IMR-90 (cell line): ENCODE measurements at regions not wholly inside any gene's neighbourhood (a gene's known extent, or its start where the extent isn't known, plus 50 kb on each side); places are given as distances from the start of the nearest gene placed in this dataset.
A peak's percentile ranks its signal among the peaks of the same experiment; 100 is the strongest.

Experiments
- ATAC-seq: fragments of 200-7000 bp; cut with Tn5 transposase; 2 replicates; pipeline ENCODE4 v1.9.1; 2020; ENCODE audit warnings: low read depth, mild to moderate bottlenecking, moderate library complexity
- BruUV-seq: library from RNA; stranded (reverse); fragments of 400-500 nt; replicated peaks from 2 replicates; lab custom pipeline; 2021; lab: Mats Ljungman, UMichigan
- CTCF ChIA-PET: fragments of 300-600 bp; formaldehyde crosslinking; extraction: SDS; loops from one replicate; lab custom pipeline; 2021; ENCODE audit warnings: antibody characterized with exemption; lab: Yijun Ruan, JAX
- POLR2A ChIA-PET: fragments of 300-600 bp; sonication (Branson Sonifier 250); formaldehyde crosslinking; loops from one replicate; lab custom pipeline; 2022; ENCODE audit warnings: antibody characterized with exemption; ENCODE audit not compliant: unreplicated experiment; lab: Charles Lee
- DNase-seq: peaks from one replicate; pipeline ENCODE4 v3.0.0; 2013
- H2AFZ ChIP-seq: replicated peaks from 2 replicates; pipeline ENCODE3; 2013; ENCODE audit warnings: low read length, mild to moderate bottlenecking; ENCODE audit not compliant: poor library complexity
- H2AK5ac ChIP-seq: 2 replicates; pipeline ENCODE4 v1.6.1; 2013; ENCODE audit warnings: low read depth, low read length, inconsistent platforms
- H2AK9ac ChIP-seq: replicated peaks from 2 replicates; pipeline ENCODE3; 2013; ENCODE audit warnings: mild to moderate bottlenecking, low read depth, low read length, moderate library complexity; ENCODE audit not compliant: poor library complexity
- H2BK120ac ChIP-seq: 2 replicates; pipeline ENCODE4 v1.6.1; 2013; ENCODE audit warnings: low read depth, low read length, inconsistent platforms
- H2BK15ac ChIP-seq: 3 replicates; pipeline ENCODE4 v1.6.1; 2013; ENCODE audit warnings: low read depth, low read length, inconsistent platforms
- H2BK20ac ChIP-seq: 2 replicates; pipeline ENCODE4 v1.6.1; 2013; ENCODE audit warnings: low read depth, mild to moderate bottlenecking, inconsistent platforms, low read length, moderate library complexity
- H2BK5ac ChIP-seq: 2 replicates; pipeline ENCODE4 v1.6.1; 2013; ENCODE audit warnings: mild to moderate bottlenecking, low read depth, low read length, inconsistent platforms; ENCODE audit not compliant: poor library complexity, severe bottlenecking
- H3K14ac ChIP-seq: replicated peaks from 2 replicates; pipeline ENCODE4 v1.6.1; 2013; ENCODE audit warnings: low read depth, low read length, inconsistent platforms
- H3K18ac ChIP-seq: 2 replicates; pipeline ENCODE4 v1.6.1; 2013; ENCODE audit warnings: low read depth, low read length, control low read depth
- H3K23ac ChIP-seq: 2 replicates; pipeline ENCODE4 v1.6.1; 2013; ENCODE audit warnings: low read depth, low read length, inconsistent platforms
- H3K27ac ChIP-seq: 2 replicates; pipeline ENCODE4 v1.5.1; 2013; ENCODE audit warnings: mild to moderate bottlenecking, control low read depth, low read length; ENCODE audit not compliant: insufficient read depth
- H3K27me3 ChIP-seq: 2 replicates; pipeline ENCODE4 v1.6.1; 2013; ENCODE audit warnings: low read length; ENCODE audit not compliant: control insufficient read depth, insufficient read depth
- H3K36me3 ChIP-seq: 2 replicates; pipeline ENCODE4 v1.6.1; 2013; ENCODE audit warnings: low read length, mixed read lengths; ENCODE audit not compliant: control insufficient read depth, insufficient read depth
- H3K4ac ChIP-seq: 2 replicates; pipeline ENCODE4 v1.6.1; 2013; ENCODE audit warnings: low read depth, low read length, inconsistent platforms
- H3K4me1 ChIP-seq: 2 replicates; pipeline ENCODE4 v1.6.1; 2013; ENCODE audit warnings: low read length, mixed read lengths; ENCODE audit not compliant: control insufficient read depth, insufficient read depth
- H3K4me2 ChIP-seq: 2 replicates; pipeline ENCODE4 v1.6.1; 2013; ENCODE audit warnings: low read depth, mild to moderate bottlenecking, control low read depth, low read length, moderate library complexity
- H3K4me3 ChIP-seq: 2 replicates; pipeline ENCODE4 v1.5.1; 2013; ENCODE audit warnings: low read depth, mild to moderate bottlenecking, control low read depth, low read length, moderate library complexity; ENCODE audit not compliant: insufficient read depth
- H3K56ac ChIP-seq: 2 replicates; pipeline ENCODE4 v1.6.1; 2013; ENCODE audit warnings: low read length, inconsistent platforms; ENCODE audit not compliant: insufficient read depth; ENCODE audit errors: extremely low read depth
- H3K79me1 ChIP-seq, 2 experiments: 2 replicates each; pipeline ENCODE4 v1.6.1; 2013; ENCODE audit warnings: low read length in 2 of 2, inconsistent platforms in 1 of 2, low read depth in 1 of 2
- H3K9ac ChIP-seq: 2 replicates; pipeline ENCODE4 v1.6.1; 2013; ENCODE audit warnings: low read depth, low read length, control low read depth
- H3K9me1 ChIP-seq: 2 replicates; pipeline ENCODE4 v1.6.1; 2013; ENCODE audit warnings: low read length, inconsistent platforms; ENCODE audit not compliant: insufficient read depth
- H3K9me3 ChIP-seq: 2 replicates; pipeline ENCODE4 v1.6.1; 2013; ENCODE audit warnings: low read length; ENCODE audit not compliant: control insufficient read depth, insufficient read depth
- H4K20me1 ChIP-seq: 2 replicates; pipeline ENCODE4 v1.6.1; 2013; ENCODE audit warnings: low read length, inconsistent platforms; ENCODE audit not compliant: insufficient read depth
- H4K5ac ChIP-seq: 2 replicates; pipeline ENCODE4 v1.6.1; 2013; ENCODE audit warnings: mild to moderate bottlenecking, low read depth, low read length, control low read depth
- H4K8ac ChIP-seq, 2 experiments: 2 replicates each; pipeline ENCODE4 v1.6.1; 2013; ENCODE audit warnings: low read depth in 2 of 2, low read length in 2 of 2, control low read depth in 1 of 2, inconsistent platforms in 1 of 2
- H4K91ac ChIP-seq: 2 replicates; pipeline ENCODE4 v1.6.1; 2013; ENCODE audit warnings: low read depth, low read length, inconsistent platforms; ENCODE audit not compliant: insufficient read depth
- BHLHE40 ChIP-seq: fragments of 150-350 bp; IDR thresholded peaks from 2 replicates; pipeline ENCODE4 v1.6.1; 2016; ENCODE audit warnings: mild to moderate bottlenecking, low read depth, low read length
- CEBPB ChIP-seq: IDR thresholded peaks from 2 replicates; pipeline ENCODE4 v1.6.1; 2012; ENCODE audit warnings: low read depth, low read length, improper control_type of control experiment
- FOS ChIP-seq: fragments of 150-350 bp; IDR thresholded peaks from 2 replicates; pipeline ENCODE4 v1.6.1; 2016; ENCODE audit warnings: low read depth, low read length
- MAZ ChIP-seq: IDR thresholded peaks from 2 replicates; pipeline ENCODE4 v1.6.1; 2012; ENCODE audit warnings: low read depth, mild to moderate bottlenecking, low read length, improper control_type of control experiment, moderate library complexity, borderline replicate concordance
- MXI1 ChIP-seq: IDR thresholded peaks from 2 replicates; pipeline ENCODE4 v1.6.1; 2012; ENCODE audit warnings: low read depth, mild to moderate bottlenecking, low read length, moderate library complexity, borderline replicate concordance
- NFE2L2 ChIP-seq: fragments of 150-350 bp; IDR thresholded peaks from 2 replicates; pipeline ENCODE4 v1.6.1; 2016; ENCODE audit warnings: low read depth, mild to moderate bottlenecking, low read length
- POLR2A ChIP-seq: IDR thresholded peaks from 2 replicates; pipeline ENCODE4 v1.6.1; 2012; ENCODE audit warnings: mild to moderate bottlenecking, low read depth, low read length
- RCOR1 ChIP-seq: IDR thresholded peaks from 2 replicates; pipeline ENCODE4 v1.6.1; 2012; ENCODE audit warnings: mild to moderate bottlenecking, low read length, improper control_type of control experiment; ENCODE audit not compliant: insufficient replicate concordance
- USF2 ChIP-seq: fragments of 150-350 bp; IDR thresholded peaks from 2 replicates; pipeline ENCODE4 v1.6.1; 2017; ENCODE audit warnings: mild to moderate bottlenecking, antibody characterized with exemption, low read length, low read depth
- whole genome bisulfite sequencing, 2 experiments: methylation state at CpG; one replicate each; pipeline versions ENCODE4 v1.1.5 to v1.1.7; 2013; ENCODE audit warnings: missing lambda C conversion rate in 2 of 2; ENCODE audit not compliant: insufficient read length in 1 of 2; ENCODE audit errors: extremely low coverage in 2 of 2; 5-methylcytosine and 5-hydroxymethylcytosine counted together
- dilution Hi-C: fragments of 300-500 bp; cut with HindIII; formaldehyde crosslinking; loops from one replicate; pipeline ENCODE4 v1.14.3; 2018; ENCODE audit warnings: low sequenced_read_pairs; ENCODE audit not compliant: unreplicated experiment
- in situ Hi-C: fragments of 300-500 bp; cut with MboI; formaldehyde crosslinking; loops from 3 replicates; pipeline ENCODE4 v1.14.3; 2019; ENCODE audit warnings: low sequenced_read_pairs, inconsistent platforms, mixed read lengths
- intact Hi-C: fragments of 100-400 bp; cut with micrococcal nuclease; formaldehyde crosslinking; loops from 2 replicates; pipeline ENCODE4 v1.10.0; 2022
- TF ChIP-seq, protein P1 (sequence below): conservative IDR thresholded peaks from 2 replicates; pipeline ENCODE4 v1.5.1; 2012; ENCODE audit warnings: mild to moderate bottlenecking, low read depth, low read length, improper control_type of control experiment

- Histone ChIP-seq H3K4me1 (peaks cover 15% of the 10 kb centered on the region), H2BK20ac (peak overlapping the region; percentile 95), H4K5ac (no peak overlapping the region), H2AK9ac (peak overlapping the region; percentile 65), H3K14ac (peak overlapping the region; percentile 83; the same call in 1 of the 2 replicates), H3K27ac (no peak overlapping the region), H3K9ac (no peak overlapping the region), H2AFZ (no peak overlapping the region), H3K79me1 (peaks cover 0 to 3% of the 10 kb centered on the region in 2 experiments; a peak in 1 of 4 replicates), H2BK5ac (peak overlapping the region; percentile 61), H3K4me2 (no peak overlapping the region), H4K91ac (peak overlapping the region; percentile 89), H3K36me3 (no peaks in the 10 kb centered on the region), H3K4ac (peak overlapping the region; percentile 98), H4K8ac (peak overlapping the region; percentile 41 to 90; a peak in 3 of 4 replicates), H4K20me1 (no peaks in the 10 kb centered on the region), H3K23ac (no peak overlapping the region), H2BK15ac (peak overlapping the region; percentile 17; the same call in 2 of the 3 replicates), H2AK5ac (peak overlapping the region; percentile 91), H3K56ac (no peak overlapping the region), H2BK120ac (peak overlapping the region; percentile 98), H3K27me3 (no peaks in the 10 kb centered on the region), H3K9me1 (peaks cover 33% of the 10 kb centered on the region), H3K9me3 (no peaks in the 10 kb centered on the region), H3K4me3 (no peak overlapping the region), H3K18ac (peak overlapping the region; percentile 16; the same call in 1 of the 2 replicates)
- BruUV-seq, result no TSS peak
- intact Hi-C loops (no loop called here), in situ Hi-C loops (no loop called here), dilution Hi-C loops (loop anchor here (25.0 kb wide), 1 partner anchor 95 kb away; the partner anchor contains the start of gene SDC3)
- no peak for DNase-seq
- ChIA-PET CTCF (interaction anchor here (1.5 kb wide), 1 partner anchor 36 kb away, joined by 4 read pairs; no protein-coding TSS in a partner anchor), POLR2A (no interaction called here)
- 86% methylated on average over 1 of the region's 3 CpGs; no CpG with 5 or more reads in 1 of the 2 experiments for WGBS, 2 experiments
- no peak for ATAC-seq
- TF ChIP-seq BHLHE40 (no peak), MAZ (no peak), CEBPB (no peak), RCOR1 (no peak), POLR2A (no peak), FOS (no peak), USF2 (no peak), MXI1 (no peak), NFE2L2 (no peak)
- TF ChIP-seq, protein P1, sequence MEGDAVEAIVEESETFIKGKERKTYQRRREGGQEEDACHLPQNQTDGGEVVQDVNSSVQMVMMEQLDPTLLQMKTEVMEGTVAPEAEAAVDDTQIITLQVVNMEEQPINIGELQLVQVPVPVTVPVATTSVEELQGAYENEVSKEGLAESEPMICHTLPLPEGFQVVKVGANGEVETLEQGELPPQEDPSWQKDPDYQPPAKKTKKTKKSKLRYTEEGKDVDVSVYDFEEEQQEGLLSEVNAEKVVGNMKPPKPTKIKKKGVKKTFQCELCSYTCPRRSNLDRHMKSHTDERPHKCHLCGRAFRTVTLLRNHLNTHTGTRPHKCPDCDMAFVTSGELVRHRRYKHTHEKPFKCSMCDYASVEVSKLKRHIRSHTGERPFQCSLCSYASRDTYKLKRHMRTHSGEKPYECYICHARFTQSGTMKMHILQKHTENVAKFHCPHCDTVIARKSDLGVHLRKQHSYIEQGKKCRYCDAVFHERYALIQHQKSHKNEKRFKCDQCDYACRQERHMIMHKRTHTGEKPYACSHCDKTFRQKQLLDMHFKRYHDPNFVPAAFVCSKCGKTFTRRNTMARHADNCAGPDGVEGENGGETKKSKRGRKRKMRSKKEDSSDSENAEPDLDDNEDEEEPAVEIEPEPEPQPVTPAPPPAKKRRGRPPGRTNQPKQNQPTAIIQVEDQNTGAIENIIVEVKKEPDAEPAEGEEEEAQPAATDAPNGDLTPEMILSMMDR, result no peak
These were observed 60.0 kb upstream of the LAPTM5 start for GRCh38 chr1:30817548-30817947.
